Rectal smooth muscle tissue (tissue), 1 donor: ENCODE measurements at regions not wholly inside any gene's neighbourhood (a gene's known extent, or its start where the extent isn't known, plus 50 kb on each side); places are given as distances from the start of the nearest gene placed in this dataset.
"Not testable (repeated sequence)": the region's sequence is repeated elsewhere in the genome, so short reads cannot be mapped to it uniquely, and the experiment has no call there.

ENCODE experiments used
- H3K27ac ChIP-seq: one replicate; pipeline ENCODE4 v1.7.0; 2013; ENCODE audit warnings: low read depth, low read length, inconsistent platforms
- H3K27me3 ChIP-seq: one replicate; pipeline ENCODE4 v1.7.0; 2013; ENCODE audit warnings: low read length; ENCODE audit not compliant: control insufficient read depth, insufficient read depth
- H3K36me3 ChIP-seq: one replicate; pipeline ENCODE4 v1.7.0; 2013; ENCODE audit warnings: low read length; ENCODE audit not compliant: control insufficient read depth, insufficient read depth
- H3K4me1 ChIP-seq: one replicate; pipeline ENCODE4 v1.7.0; 2013; ENCODE audit warnings: low read length; ENCODE audit not compliant: control insufficient read depth, insufficient read depth
- H3K4me3 ChIP-seq: one replicate; pipeline ENCODE4 v1.7.0; 2013; ENCODE audit warnings: low read length
- H3K9ac ChIP-seq: one replicate; pipeline ENCODE4 v1.7.0; 2013; ENCODE audit warnings: low read length

DNA sequence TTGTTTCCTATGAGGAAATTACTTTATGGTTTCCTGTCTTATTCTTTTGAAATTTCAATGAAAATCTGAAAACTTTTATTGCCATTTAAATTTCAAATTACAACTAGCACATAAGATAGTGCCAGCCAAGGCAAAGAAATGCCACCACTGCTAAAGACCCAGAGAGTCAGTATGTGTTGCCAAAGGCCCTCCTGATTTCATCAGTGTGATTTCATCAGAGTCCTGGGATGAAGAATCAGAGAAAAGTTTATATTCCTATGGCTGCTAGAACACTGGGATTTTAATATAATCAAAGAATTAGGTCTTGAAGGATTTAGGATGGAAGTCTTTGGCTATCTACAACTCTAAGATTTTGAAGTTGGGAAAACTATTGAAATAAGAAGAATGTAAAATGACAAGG is 434.2 kb upstream of the CCDC54 start:
- Histone ChIP-seq H3K36me3 (no peaks in the 10 kb centered on the region), H3K9ac (no peak overlapping the region), H3K27me3 (no peaks in the 10 kb centered on the region), H3K4me1 (no peaks in the 10 kb centered on the region), H3K4me3 (no peak overlapping the region), H3K27ac (no peak overlapping the region)

DNA sequence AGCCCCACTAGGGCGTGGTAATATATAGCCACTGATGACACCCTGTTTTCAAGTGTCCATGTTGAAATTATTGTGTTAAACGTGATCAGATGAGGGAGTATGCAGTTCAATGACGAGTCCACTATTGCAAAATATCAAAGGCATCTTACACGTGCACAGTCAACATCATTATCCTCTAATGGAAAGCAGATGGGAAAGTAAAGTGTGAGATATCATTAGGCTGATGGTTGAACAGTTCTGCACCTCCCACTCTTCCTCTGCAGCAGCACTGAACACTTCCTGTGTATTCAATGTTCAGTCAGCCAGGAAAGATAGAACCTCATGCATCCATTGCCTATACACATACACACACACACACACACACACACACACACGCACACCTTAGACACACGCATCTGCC is 431.8 kb upstream of the CCDC54 start:
- Histone ChIP-seq H3K4me1 (no peaks in the 10 kb centered on the region), H3K4me3 (no peak overlapping the region), H3K36me3 (no peaks in the 10 kb centered on the region), H3K9ac (no peak overlapping the region), H3K27me3 (no peaks in the 10 kb centered on the region), H3K27ac (no peak overlapping the region)

DNA sequence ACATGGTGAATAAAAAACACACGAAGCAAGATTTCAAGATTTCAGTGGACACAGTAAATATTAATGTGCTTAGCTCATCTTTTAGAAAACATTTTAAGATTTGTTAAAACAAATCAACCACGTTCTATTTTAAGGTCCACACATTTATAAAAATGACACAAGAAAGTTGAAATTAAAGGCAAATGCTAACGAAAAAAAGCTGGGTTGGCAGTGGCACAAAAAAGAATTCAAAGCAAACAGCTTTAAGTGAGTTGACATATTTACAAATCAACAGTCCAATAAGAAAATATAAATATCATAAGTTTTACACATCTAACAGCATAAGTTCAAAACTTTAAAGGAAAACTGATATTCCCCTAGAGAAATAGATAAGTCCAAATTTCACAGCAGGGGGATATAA is 430.4 kb upstream of the CCDC54 start:
- Histone ChIP-seq H3K27me3 (no peaks in the 10 kb centered on the region), H3K4me1 (no peaks in the 10 kb centered on the region), H3K27ac (no peak overlapping the region), H3K4me3 (no peak overlapping the region), H3K9ac (no peak overlapping the region), H3K36me3 (no peaks in the 10 kb centered on the region)

DNA sequence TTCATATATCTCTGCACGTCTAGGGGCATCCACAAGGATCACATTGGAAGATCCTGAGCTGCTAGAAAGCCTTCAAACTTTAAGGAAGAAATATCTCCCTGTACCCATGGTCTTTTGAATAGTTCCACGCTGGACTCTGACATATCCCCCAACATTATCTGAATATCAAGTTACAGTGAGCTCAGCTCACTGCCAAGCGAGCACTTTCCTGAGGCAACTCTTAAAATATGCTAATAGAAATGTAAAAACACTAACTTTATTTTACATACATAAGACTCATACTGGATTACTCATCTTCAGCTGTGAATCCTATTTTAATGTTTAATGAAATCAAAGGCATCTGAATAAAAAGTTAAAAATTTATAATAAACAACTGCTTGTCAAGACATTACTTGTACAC is 420.2 kb upstream of the CCDC54 start:
- no peak overlapping the region for H3K9ac ChIP-seq
- H3K27ac ChIP-seq: no peak overlapping the region
- H3K27me3 ChIP-seq: no peaks in the 10 kb centered on the region
- no peaks in the 10 kb centered on the region for H3K4me1 ChIP-seq
- H3K4me3 ChIP-seq: no peak overlapping the region
- no peaks in the 10 kb centered on the region for H3K36me3 ChIP-seq

DNA sequence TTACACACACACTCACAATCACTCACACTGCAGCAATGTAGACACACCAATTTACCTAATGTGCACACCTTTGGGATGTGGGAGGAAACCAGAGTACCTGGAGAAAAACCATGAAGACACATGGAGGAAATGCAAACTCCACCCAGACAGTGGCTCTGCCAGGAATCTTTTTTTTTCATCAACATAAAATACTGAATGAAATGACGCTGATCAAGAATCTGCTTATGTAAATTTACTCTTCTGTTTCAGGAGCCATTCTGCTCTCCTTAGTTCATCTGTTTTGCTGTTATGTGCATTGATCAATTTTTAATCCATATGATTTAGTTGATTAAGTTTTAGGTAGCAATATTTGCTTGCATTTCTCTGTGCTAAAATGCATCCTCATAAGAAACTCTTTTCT is 414.2 kb upstream of the CCDC54 start:
- H3K36me3 ChIP-seq: no peaks in the 10 kb centered on the region
- H3K4me3 ChIP-seq: no peak overlapping the region
- no peaks in the 10 kb centered on the region for H3K27me3 ChIP-seq
- no peak overlapping the region for H3K27ac ChIP-seq
- peaks cover 7% of the 10 kb centered on the region for H3K4me1 ChIP-seq
- no peak overlapping the region for H3K9ac ChIP-seq

DNA sequence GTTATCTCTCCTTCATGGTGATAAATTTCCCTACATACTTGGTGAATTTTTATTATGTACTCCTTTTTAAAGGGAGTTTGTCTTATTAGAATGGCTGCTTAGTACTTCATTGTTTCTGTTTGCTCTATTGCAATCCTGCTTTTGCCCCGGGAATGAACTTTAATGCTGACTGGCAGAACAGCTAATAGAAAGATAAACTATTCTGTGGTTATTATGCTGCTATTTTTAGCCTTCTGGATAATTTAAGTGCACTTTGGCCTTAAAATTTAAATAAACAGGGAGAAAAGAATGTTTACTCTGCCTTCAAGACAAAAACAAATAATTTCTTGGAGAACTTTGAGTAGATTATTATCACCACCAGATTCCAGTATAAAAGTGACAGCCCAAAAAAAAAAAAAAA is 413.8 kb upstream of the CCDC54 start:
- Histone ChIP-seq H3K27me3 (no peaks in the 10 kb centered on the region), H3K4me1 (peaks cover 7% of the 10 kb centered on the region), H3K4me3 (no peak overlapping the region), H3K27ac (no peak overlapping the region), H3K36me3 (no peaks in the 10 kb centered on the region), H3K9ac (no peak overlapping the region)

DNA sequence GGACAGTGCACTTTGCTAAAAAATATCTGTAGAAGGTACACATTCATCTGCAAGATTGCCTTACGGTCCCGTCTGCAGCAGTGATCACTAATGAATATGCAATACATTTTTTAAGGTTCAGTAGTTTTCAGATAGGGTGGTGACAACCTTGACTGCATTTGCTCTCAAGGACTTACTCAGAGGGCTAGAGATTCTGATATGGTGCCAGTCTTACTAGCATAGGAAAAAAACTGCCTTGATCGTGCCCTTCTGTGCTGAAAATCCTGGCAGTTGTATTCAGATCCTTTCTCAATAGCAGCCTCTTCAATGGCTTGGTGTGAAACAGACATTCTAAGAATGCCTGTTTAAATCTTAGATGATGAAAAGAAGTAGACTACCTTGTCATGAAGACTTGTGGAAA is 411.9 kb upstream of the CCDC54 start:
- peaks cover 7% of the 10 kb centered on the region for H3K4me1 ChIP-seq
- H3K4me3 ChIP-seq: no peak overlapping the region
- no peak overlapping the region for H3K27ac ChIP-seq
- H3K36me3 ChIP-seq: no peaks in the 10 kb centered on the region
- no peak overlapping the region for H3K9ac ChIP-seq
- no peaks in the 10 kb centered on the region for H3K27me3 ChIP-seq

DNA sequence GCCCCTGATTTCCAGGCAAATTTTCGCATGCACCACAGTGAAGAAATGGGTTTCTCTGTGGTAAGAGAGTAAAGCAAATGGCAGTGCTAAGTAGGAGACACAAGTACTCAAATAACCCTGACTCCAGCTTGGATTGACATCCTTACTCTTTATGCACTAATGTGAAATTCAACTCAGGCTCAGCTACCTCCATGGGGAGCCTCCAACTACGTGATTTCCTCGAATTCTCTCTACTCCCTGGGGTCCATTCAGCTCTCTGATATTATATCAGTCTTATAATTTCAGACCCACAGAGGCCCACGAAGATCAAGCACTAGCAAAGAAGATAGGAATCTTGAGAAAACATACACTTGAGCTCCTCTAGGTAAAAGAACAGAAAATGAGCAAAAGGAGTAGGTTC is 407.6 kb upstream of the CCDC54 start:
- no peaks in the 10 kb centered on the region for H3K4me1 ChIP-seq
- H3K36me3 ChIP-seq: no peaks in the 10 kb centered on the region
- no peaks in the 10 kb centered on the region for H3K27me3 ChIP-seq
- no peak overlapping the region for H3K9ac ChIP-seq
- no peak overlapping the region for H3K27ac ChIP-seq
- H3K4me3 ChIP-seq: no peak overlapping the region

DNA sequence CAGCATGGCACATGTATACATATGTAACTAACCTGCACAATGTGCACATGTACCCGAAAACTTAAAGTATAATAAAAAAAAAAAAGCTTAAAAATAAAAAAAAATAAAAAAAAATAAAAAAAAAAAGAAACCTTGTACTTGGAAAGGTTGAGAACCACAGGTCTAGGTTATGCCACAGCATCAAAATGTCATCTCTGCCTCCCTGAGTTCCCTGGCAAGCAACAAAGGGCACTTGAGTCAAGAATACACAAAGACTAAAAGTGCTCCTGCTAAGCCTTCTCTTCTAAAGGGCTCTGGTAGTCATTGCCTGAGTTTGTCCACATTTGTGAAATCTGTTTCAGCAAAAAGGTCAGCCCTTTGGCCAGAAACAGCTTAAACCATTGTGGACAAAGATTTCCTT is 395.8 kb upstream of the CCDC54 start:
- H3K4me1 ChIP-seq: no peaks in the 10 kb centered on the region
- H3K36me3 ChIP-seq: no peaks in the 10 kb centered on the region
- no peak overlapping the region for H3K27ac ChIP-seq
- no peak overlapping the region for H3K9ac ChIP-seq
- no peaks in the 10 kb centered on the region for H3K27me3 ChIP-seq
- H3K4me3 ChIP-seq: no peak overlapping the region

DNA sequence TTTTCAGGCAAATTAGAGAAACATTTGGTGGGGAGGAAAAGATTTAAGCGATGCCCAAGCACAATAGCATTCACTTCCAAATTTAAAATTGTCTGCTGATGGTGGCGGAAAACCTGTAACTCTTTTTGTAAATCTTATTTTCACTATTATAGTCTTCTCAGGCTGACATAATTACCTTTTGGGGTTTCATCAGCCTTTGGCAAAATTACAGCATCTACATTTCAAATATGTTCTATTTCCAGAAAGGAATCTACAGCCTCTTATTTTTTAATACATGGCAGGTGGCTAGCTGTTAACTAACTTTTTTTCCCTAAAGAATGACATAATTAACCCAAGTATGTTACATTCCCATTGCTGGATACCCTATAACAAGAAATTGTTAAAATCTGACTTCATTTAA is 391.5 kb upstream of the CCDC54 start:
- Histone ChIP-seq H3K27me3 (no peaks in the 10 kb centered on the region), H3K27ac (no peak overlapping the region), H3K4me3 (no peak overlapping the region), H3K36me3 (no peaks in the 10 kb centered on the region), H3K9ac (no peak overlapping the region), H3K4me1 (no peaks in the 10 kb centered on the region)

DNA sequence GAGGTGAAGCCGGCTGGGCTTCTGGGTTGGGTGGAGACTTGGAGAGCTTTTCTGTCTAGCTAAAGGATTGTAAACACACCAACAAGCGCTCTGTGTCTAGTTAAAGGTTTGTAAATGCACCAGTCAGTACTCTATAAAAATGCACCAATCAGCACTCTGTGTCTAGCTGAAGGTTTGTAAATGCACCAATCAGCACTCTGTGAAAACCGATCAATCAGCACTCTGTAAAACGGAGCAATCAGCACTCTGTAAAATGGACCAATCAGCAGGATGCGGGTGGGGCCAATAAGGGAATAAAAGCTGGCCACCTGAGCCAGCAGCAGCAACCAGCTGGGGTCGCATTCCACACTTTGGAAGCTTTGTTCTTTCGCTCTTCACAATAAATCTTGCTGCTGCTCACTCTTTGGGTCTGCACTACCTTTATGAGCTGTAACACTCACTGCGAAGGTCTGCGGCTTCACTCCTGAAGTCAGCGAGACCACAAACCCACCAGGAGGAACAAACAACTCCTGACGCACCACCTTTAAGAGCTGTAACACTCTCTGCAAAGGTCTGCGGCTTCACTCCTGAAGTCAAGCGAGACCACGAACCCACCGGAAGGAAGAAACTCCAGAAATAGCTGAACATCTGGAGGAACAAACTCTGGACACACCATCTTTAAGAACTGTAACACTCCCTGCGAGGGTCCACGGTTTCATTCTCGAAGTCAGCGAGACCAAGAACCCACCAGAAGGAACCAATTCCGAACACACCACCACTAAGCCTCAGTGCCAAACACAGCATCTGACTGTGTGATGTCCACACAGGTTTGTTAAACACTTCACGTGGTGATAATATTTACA is 378.2 kb upstream of the CCDC54 start:
- not testable (repeated sequence) for H3K36me3 ChIP-seq, H3K27ac ChIP-seq, H3K27me3 ChIP-seq, H3K4me3 ChIP-seq, H3K4me1 ChIP-seq, H3K9ac ChIP-seq

DNA sequence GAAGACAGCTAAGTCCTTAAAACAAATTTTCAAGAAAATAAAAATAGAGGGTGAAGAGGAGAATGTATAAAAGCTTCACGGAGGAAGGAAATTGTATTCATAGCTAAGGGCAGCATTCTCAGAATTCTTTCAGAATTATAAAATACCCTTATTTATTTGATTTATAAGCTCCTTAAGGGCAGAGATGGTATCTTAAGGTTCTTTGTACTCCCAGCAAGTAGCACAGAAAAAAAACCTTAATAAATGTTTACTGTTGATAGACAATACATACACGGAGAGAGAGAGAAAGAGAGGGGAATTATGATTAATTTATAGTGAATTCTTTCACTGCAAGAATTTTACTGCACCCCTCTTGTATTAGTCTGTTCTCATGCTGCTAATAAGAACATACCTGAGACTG is 375.6 kb upstream of the CCDC54 start:
- Histone ChIP-seq H3K4me3 (no peak overlapping the region), H3K27ac (no peak overlapping the region), H3K36me3 (no peaks in the 10 kb centered on the region), H3K4me1 (no peaks in the 10 kb centered on the region), H3K27me3 (no peaks in the 10 kb centered on the region), H3K9ac (no peak overlapping the region)

DNA sequence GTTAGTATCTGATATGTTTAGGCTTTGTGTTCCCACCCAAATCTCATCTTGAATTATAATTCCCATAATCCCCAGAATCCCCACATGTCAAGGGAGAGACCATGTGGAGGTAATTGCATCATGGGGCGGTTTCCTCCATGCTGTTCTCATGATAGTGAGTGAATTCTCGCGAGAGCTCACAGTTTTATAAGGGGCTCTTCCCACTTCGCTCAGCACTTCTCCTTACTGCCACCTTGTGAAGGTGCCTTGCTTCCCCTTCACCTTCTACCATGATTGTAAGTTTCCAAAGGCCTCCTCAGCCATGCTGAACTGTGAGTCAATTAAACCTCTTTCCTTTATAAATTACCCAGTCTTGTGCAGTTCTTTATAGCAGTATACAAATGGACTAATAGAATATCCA is 371.9 kb upstream of the CCDC54 start:
- H3K9ac ChIP-seq, H3K4me1 ChIP-seq, H3K4me3 ChIP-seq, H3K36me3 ChIP-seq, H3K27ac ChIP-seq, H3K27me3 ChIP-seq: not testable (repeated sequence)
